Cardiac fibroblast (primary cell): ENCODE measurements at regions not wholly inside any gene's neighbourhood (a gene's known extent, or its start where the extent isn't known, plus 50 kb on each side); places are given as distances from the start of the nearest gene placed in this dataset.
A peak's percentile ranks its signal among the peaks of the same experiment; 100 is the strongest.

Experiments
- DNase-seq, 2 donors: peaks; one replicate each; pipeline versions ENCODE4 v3.0.0 to v3.0.0-alpha.2; 2010; ENCODE audit warnings: low read depth in 2 of 2
- H3K4me3 ChIP-seq, 2 donors: replicated peaks in 1 of 2; 1 replicate in 1 of 2; 2 replicates in 1 of 2; pipeline ENCODE4 v1.5.1; 2011; ENCODE audit warnings: low read depth in 2 of 2, low read length in 2 of 2, mild to moderate bottlenecking in 2 of 2, moderate library complexity in 1 of 2
- TF ChIP-seq, protein P1 (sequence below): IDR thresholded peaks from one replicate; pipeline ENCODE4 v1.5.1; 2011; ENCODE audit warnings: low read depth, mild to moderate bottlenecking, low read length, inconsistent platforms

DNA sequence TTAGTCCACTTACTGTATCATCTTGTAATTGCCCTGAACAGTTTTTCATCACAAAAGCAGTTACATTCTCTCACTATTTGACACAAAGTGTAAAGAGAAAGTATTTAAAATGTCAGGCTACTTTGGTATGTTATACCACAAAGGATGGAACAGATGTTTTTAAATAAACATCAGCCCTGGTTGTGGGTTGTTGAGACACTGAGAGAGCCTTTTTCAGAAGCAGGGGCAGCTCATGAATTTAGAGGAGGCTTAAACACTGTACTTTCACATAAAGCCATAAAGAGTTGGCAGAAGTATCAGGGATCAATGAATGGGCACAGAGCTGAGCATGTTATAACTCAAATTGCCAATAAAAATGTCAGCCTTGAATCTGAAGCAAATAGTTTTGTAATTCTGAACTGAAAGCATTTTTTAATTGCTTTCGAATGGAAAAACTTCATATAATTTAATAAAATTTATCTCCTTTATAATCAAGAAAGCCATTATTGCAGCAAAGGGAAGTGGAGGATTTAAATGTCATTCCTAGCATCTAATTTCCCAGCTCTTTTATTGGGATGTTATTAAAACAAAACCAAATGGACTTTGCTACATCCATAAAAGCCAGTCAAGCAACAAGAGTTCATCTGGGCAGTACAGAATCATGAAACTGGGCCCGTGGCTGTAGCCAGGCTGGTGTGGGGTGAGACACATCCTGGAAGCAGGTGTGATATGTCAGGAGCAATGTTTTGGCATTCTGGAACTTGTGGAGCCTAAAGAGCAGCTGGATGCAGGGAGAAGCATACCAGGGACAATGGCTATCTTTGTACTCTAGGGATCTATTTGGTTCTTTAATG lies 95.1 kb upstream of the NT5C1B start:
- DNase-seq: peak in 1 of 2 donors; percentile 16
- TF ChIP-seq, protein P1, sequence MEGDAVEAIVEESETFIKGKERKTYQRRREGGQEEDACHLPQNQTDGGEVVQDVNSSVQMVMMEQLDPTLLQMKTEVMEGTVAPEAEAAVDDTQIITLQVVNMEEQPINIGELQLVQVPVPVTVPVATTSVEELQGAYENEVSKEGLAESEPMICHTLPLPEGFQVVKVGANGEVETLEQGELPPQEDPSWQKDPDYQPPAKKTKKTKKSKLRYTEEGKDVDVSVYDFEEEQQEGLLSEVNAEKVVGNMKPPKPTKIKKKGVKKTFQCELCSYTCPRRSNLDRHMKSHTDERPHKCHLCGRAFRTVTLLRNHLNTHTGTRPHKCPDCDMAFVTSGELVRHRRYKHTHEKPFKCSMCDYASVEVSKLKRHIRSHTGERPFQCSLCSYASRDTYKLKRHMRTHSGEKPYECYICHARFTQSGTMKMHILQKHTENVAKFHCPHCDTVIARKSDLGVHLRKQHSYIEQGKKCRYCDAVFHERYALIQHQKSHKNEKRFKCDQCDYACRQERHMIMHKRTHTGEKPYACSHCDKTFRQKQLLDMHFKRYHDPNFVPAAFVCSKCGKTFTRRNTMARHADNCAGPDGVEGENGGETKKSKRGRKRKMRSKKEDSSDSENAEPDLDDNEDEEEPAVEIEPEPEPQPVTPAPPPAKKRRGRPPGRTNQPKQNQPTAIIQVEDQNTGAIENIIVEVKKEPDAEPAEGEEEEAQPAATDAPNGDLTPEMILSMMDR: no peak
- H3K4me3 ChIP-seq: no peak overlapping the region

- no peak overlapping the region for H3K4me3 ChIP-seq
- TF ChIP-seq, protein P1: no peak
Observed at GRCh38 chr2:18682681-18683080, 93.3 kb upstream of the NT5C1B start.

DNA sequence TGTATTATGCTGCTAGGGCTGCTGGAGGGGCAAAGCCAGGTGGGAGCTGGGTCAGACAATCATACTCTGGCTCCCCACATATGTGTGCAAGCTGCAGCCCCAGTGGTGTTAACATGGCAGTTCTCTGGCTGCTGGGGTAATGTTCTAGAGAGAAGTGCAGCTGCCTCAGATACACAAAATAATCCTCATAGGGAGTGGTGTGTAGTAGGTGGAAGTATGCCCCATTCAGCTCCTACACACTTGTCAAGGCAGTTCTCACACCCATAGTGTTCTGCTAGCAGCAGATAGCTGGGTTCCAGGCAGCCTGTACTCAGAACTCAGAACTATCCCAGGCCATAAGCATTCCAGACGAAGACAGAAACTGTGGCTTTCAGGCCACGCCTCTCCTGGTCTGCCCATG lies 87.9 kb upstream of the NT5C1B start:
- no peak overlapping the region for H3K4me3 ChIP-seq
- DNase-seq: no peak
- TF ChIP-seq, protein P1: no peak

More at GRCh38 chr2:18682681-18683080, 93.3 kb upstream of the NT5C1B start:
- no peak for DNase-seq

GRCh38 chr2:18674309-18674708 lies 84.9 kb upstream of the NT5C1B start:
- H3K4me3 ChIP-seq: no peak overlapping the region
- TF ChIP-seq, protein P1: no peak

GRCh38 chr2:18671363-18671762 lies 82.0 kb upstream of the NT5C1B start:
- no peak overlapping the region for H3K4me3 ChIP-seq
- no peak for DNase-seq
- TF ChIP-seq, protein P1: no peak

More at GRCh38 chr2:18674309-18674708, 84.9 kb upstream of the NT5C1B start:
- no peak for DNase-seq

DNA sequence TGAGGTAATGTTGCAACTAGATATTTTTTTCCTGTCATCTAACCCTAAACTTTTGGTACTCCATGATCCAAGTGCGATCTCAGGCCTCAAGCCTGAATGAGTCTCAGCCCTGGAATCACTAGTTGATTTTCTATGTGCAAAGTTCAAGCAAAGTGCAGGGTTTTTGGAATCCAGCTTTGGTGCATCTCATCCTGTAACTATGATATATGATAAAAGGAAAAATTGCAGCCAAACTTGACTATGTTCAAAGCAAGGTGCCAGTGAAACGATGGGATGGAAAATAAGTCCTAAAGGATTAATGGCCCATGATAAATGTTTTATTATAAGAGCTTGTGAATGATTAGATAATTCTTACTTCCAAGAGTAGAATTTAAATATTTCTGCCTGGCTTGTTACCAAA lies 78.9 kb upstream of the NT5C1B start:
- DNase-seq: no peak
- TF ChIP-seq, protein P1: no peak
- H3K4me3 ChIP-seq: no peak overlapping the region
